ENCODE measurements at regions not wholly inside any gene's neighbourhood (a gene's known extent, or its start where the extent isn't known, plus 50 kb on each side); places are given as distances from the start of the nearest gene placed in this dataset.
"Not testable (repeated sequence)": the region's sequence is repeated elsewhere in the genome, so short reads cannot be mapped to it uniquely, and the experiment has no call there.

- SMC1A ChIA-PET (ENCODE audit: uncharacterized antibody, unreplicated experiment); H3K4me2 ChIP-seq (ENCODE audit: control insufficient read depth, insufficient read depth); RAD21 ChIA-PET (ENCODE audit: unreplicated experiment); DNase-seq (ENCODE audit: low read depth, low spot score); H3K79me2 ChIP-seq (ENCODE audit: control insufficient read depth, insufficient read depth, low read length); H3K27me3 ChIP-seq (replicated peaks in 1 of 2; ENCODE audit: control insufficient read depth in 2 of 2, insufficient read depth in 2 of 2, low read length in 1 of 2); BruUV-seq (replicated peaks); H3K27ac ChIP-seq (ENCODE audit: control insufficient read depth, insufficient read depth); intact Hi-C loops (cut with micrococcal nuclease; ENCODE audit: unreplicated experiment); H4K20me1 ChIP-seq (ENCODE audit: control insufficient read depth, insufficient read depth); H3K36me3 ChIP-seq (ENCODE audit: control insufficient read depth in 2 of 2, insufficient read depth in 2 of 2, low read length in 1 of 2); H2AFZ ChIP-seq (ENCODE audit: control insufficient read depth, low read depth, low read length); POLR2A ChIA-PET; H3K4me1 ChIP-seq (ENCODE audit: control insufficient read depth, insufficient read depth, low read length); ATAC-seq; CTCF ChIA-PET; H3K9ac ChIP-seq (ENCODE audit: control insufficient read depth, insufficient read depth, low read length); H3K9me3 ChIP-seq (replicated peaks; ENCODE audit: control insufficient read depth, insufficient read depth, low read length); in situ Hi-C loops (cut with MboI); FAIRE-seq; H3K4me3 ChIP-seq: not testable (repeated sequence)
- no CpG with 5 or more reads among the region's 3 CpGs for WGBS (ENCODE audit: insufficient coverage, insufficient replicate concordance, low lambda C conversion rate, missing lambda C conversion rate)
Measured at GRCh38 chr3:15879787-15880186, 82.0 kb upstream of the ANKRD28 start.

DNA sequence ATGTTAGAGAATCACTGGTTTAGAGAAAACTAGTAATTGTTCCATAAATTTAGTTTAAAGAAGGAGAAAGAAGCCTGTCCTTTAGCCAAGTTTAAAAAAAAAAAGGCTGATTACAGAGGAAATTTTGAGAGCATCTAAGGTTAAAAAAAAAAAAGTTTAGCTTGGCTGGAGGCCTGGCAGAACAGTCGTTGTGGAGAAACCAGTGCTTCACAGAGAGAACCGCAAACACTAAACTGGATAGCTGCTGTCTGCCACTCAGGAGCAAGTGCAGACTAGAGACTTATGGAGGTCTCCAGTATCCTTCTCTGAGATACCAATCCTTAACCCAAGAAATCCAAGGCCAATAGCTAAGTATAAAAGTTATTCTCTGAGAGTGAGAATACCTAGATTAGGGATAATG, 84.8 kb upstream of the ANKRD28 start:
- intact Hi-C loops (cut with micrococcal nuclease; ENCODE audit: unreplicated experiment) = no loop called here
- ChIA-PET RAD21 (ENCODE audit: unreplicated experiment) (interaction anchor here (0.6 to 1.6 kb wide), 2 partner anchors 157 to 252 kb away, joined by 3 read pairs; no protein-coding TSS in a partner anchor), SMC1A (ENCODE audit: uncharacterized antibody, unreplicated experiment) (interaction anchor here (0.5 to 1.2 kb wide), 3 partner anchors 13 to 189 kb away, joined by 3 to 6 read pairs (median 3); no protein-coding TSS in a partner anchor), POLR2A (no interaction called here), CTCF (interaction anchor here (1.9 kb wide), 1 partner anchor 66 kb away, joined by 5 read pairs; no protein-coding TSS in a partner anchor)
- no peaks in the 10 kb centered on the region for H3K79me2 ChIP-seq (ENCODE audit: control insufficient read depth, insufficient read depth, low read length)
- H4K20me1 ChIP-seq (ENCODE audit: control insufficient read depth, insufficient read depth) = no peaks in the 10 kb centered on the region
- in situ Hi-C loops (cut with MboI) = no loop called here
- ATAC-seq (no peak), DNase-seq (ENCODE audit: low read depth, low spot score) (no peak), FAIRE-seq (no peak)
- no TSS peak for BruUV-seq (replicated peaks)
- TF ChIP-seq ZNF274 (IDR thresholded peaks at IDR 0.05; ENCODE audit: insufficient read depth, insufficient read length) = no peak
- TF ChIP-seq LARP7 (IDR thresholded peaks at IDR 0.05) = no peak
- TF ChIP-seq MEF2B (IDR thresholded peaks at IDR 0.05; ENCODE audit: partially characterized antibody, poor library complexity, severe bottlenecking) = no peak
- TF ChIP-seq RAD51 (IDR thresholded peaks at IDR 0.05) = no peak
- no peak for TF ChIP-seq SREBF2 (IDR thresholded peaks at IDR 0.05; ENCODE audit: low read length)
- TF ChIP-seq ELK1 (IDR thresholded peaks at IDR 0.05; ENCODE audit: low read depth, low read length) = no peak
- TF ChIP-seq TCF12 (IDR thresholded peaks at IDR 0.05; ENCODE audit: low read depth, low read length) = no peak
- TF ChIP-seq HSF1 (IDR thresholded peaks at IDR 0.05; ENCODE audit: low read depth, low read length) = no peak
- no peak for TF ChIP-seq ZNF217 (IDR thresholded peaks at IDR 0.05)
- TF ChIP-seq DPF2 (IDR thresholded peaks at IDR 0.05) = no peak
- no peak for TF ChIP-seq NR2F1 (conservative IDR thresholded peaks at IDR 0.05)
- no peak for TF ChIP-seq RFX5 (IDR thresholded peaks at IDR 0.05; ENCODE audit: low read depth, low read length)
- TF ChIP-seq POU2F2 (IDR thresholded peaks at IDR 0.05; ENCODE audit: borderline replicate concordance, low read depth, low read length) = no peak
- H3K27ac ChIP-seq (ENCODE audit: control insufficient read depth, insufficient read depth) = no peak overlapping the region
- no peak overlapping the region for H3K4me3 ChIP-seq
- 62% methylated on average over 2 of the region's 2 CpGs for WGBS (ENCODE audit: insufficient coverage, insufficient replicate concordance, low lambda C conversion rate, missing lambda C conversion rate)
- H3K4me2 ChIP-seq (ENCODE audit: control insufficient read depth, insufficient read depth) = no peak overlapping the region
- no peaks in the 10 kb centered on the region for H3K27me3 ChIP-seq (replicated peaks in 1 of 2; ENCODE audit: control insufficient read depth in 2 of 2, insufficient read depth in 2 of 2, low read length in 1 of 2)
- H3K9ac ChIP-seq (ENCODE audit: control insufficient read depth, insufficient read depth, low read length) = no peak overlapping the region
- H2AFZ ChIP-seq (ENCODE audit: control insufficient read depth, low read depth, low read length) = no peak overlapping the region
- no peaks in the 10 kb centered on the region for H3K36me3 ChIP-seq (ENCODE audit: control insufficient read depth in 2 of 2, insufficient read depth in 2 of 2, low read length in 1 of 2)
- H3K4me1 ChIP-seq (ENCODE audit: control insufficient read depth, insufficient read depth, low read length) = no peaks in the 10 kb centered on the region
- H3K9me3 ChIP-seq (replicated peaks; ENCODE audit: control insufficient read depth, insufficient read depth, low read length) = no peaks in the 10 kb centered on the region; the same call in 2 of the 3 replicates

Data from GM12878 (cell line).